22Rv1 (cell line): ENCODE measurements at regions not wholly inside any gene's neighbourhood (a gene's known extent, or its start where the extent isn't known, plus 50 kb on each side); places are given as distances from the start of the nearest gene placed in this dataset.

Experiments used
- H3K27ac ChIP-seq: fragments of 450-650 bp; 2 replicates; pipeline ENCODE4 v1.5.1; 2017
- ZFX ChIP-seq: fragments of 450-650 bp; IDR thresholded peaks from 2 replicates; pipeline ENCODE4 v1.6.1; 2017; ENCODE audit warnings: antibody characterized with exemption, borderline replicate concordance
- TF ChIP-seq, protein P1 (sequence below): fragments of 450-650 bp; IDR thresholded peaks from 2 replicates; pipeline ENCODE4 v1.5.1; 2017; ENCODE audit warnings: mild to moderate bottlenecking

DNA sequence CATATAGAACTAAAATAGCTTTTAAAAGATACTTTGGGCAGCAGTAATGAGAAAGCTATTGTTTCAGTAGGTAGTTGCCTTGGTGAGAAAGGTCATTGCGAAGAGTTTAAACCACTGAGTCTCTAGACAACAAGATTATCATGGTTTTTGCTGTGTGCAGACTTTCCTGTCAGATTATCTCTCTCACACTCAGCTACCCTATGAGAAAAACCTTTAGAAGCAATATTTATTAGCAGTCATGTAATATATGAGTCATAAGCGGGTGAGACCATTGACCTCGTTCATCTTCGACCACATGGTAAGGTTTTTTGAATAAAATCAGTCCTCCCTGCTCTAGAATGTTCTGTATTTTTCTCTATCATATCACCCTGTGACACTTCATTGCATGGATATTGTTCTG lies 59.9 kb downstream of the GPR65 start:
- H3K27ac ChIP-seq: no peak overlapping the region

DNA sequence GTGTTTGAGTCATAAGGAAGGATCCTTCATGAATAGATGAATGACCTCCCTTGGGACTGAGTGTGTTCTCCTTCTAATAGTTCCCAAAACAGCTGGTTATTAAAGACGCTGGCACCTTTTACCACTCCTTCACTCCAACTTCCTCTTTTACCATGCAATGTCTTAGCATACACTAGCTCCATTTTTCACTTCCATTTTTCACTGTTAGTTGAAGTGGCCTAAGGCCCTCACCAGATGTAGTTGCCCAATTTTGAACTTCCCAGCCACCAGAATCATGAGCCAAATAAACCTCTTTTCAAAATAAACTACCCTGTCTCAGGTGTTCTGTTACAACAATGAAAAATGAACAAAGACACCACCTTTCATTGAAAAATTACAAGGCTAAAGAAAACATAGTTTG lies 64.7 kb downstream of the GPR65 start:
- H3K27ac ChIP-seq: no peak overlapping the region
- no peak for TF ChIP-seq ZFX
- TF ChIP-seq, protein P1, sequence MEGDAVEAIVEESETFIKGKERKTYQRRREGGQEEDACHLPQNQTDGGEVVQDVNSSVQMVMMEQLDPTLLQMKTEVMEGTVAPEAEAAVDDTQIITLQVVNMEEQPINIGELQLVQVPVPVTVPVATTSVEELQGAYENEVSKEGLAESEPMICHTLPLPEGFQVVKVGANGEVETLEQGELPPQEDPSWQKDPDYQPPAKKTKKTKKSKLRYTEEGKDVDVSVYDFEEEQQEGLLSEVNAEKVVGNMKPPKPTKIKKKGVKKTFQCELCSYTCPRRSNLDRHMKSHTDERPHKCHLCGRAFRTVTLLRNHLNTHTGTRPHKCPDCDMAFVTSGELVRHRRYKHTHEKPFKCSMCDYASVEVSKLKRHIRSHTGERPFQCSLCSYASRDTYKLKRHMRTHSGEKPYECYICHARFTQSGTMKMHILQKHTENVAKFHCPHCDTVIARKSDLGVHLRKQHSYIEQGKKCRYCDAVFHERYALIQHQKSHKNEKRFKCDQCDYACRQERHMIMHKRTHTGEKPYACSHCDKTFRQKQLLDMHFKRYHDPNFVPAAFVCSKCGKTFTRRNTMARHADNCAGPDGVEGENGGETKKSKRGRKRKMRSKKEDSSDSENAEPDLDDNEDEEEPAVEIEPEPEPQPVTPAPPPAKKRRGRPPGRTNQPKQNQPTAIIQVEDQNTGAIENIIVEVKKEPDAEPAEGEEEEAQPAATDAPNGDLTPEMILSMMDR: no peak

More for the DNA sequence above, 59.9 kb downstream of the GPR65 start:
- TF ChIP-seq, protein P1: no peak
- TF ChIP-seq ZFX: no peak

GRCh38 chr14:88075269-88075981 lies 70.5 kb downstream of the GPR65 start:
- H3K27ac ChIP-seq: no peak overlapping the region
- TF ChIP-seq ZFX: no peak
- TF ChIP-seq, protein P1: no peak

GRCh38 chr14:88078525-88078924 lies 73.6 kb downstream of the GPR65 start:
- TF ChIP-seq, protein P1: no peak
- TF ChIP-seq ZFX: no peak
- H3K27ac ChIP-seq: no peak overlapping the region

DNA sequence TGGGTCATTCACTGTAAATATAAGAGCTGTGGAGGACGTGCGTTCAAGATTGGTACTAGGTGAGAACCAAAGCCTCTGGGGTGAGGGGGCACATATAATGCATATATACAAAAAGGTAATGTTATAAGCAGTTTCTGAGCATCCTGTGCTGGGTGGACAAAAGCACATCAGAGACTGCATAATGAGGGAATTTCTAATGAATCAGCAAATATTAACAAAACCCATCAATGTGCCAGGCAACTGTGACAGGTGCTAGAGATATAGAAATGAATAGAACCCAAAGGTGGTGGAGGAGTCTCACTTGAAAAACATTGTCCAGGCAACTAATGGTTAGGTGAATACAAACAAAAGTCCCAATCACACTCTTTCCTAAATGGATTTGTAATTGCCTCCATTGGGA lies 74.7 kb downstream of the GPR65 start:
- no peak for TF ChIP-seq ZFX
- TF ChIP-seq, protein P1: no peak
- H3K27ac ChIP-seq: no peak overlapping the region

GRCh38 chr14:88085736-88086135 lies 80.8 kb downstream of the GPR65 start:
- no peak overlapping the region for H3K27ac ChIP-seq
- TF ChIP-seq, protein P1: no peak
- TF ChIP-seq ZFX: no peak

- H3K27ac ChIP-seq: no peak overlapping the region
- TF ChIP-seq ZFX: no peak
- TF ChIP-seq, protein P1: no peak
Measured at GRCh38 chr14:88089445-88089844, 84.5 kb downstream of the GPR65 start.
